SK-N-SH treated with all-trans-retinoic acid at 6 μM for 48 hours (cell line): ENCODE measurements at regions not wholly inside any gene's neighbourhood (a gene's known extent, or its start where the extent isn't known, plus 50 kb on each side); places are given as distances from the start of the nearest gene placed in this dataset.

Source experiments
- ATAC-seq: fragments of 200-7000 bp; cut with Tn5 transposase; 3 replicates; pipeline ENCODE4 v1.9.1; 2020; ENCODE audit warnings: mild to moderate bottlenecking, moderate library complexity
- ARNTL ChIP-seq: fragments of 450-650 bp; formaldehyde crosslinking; IDR thresholded peaks from 2 replicates; pipeline ENCODE4 v1.5.0; 2020; ENCODE audit warnings: low read depth, mild to moderate bottlenecking, moderate library complexity, borderline replicate concordance
- BACH2 ChIP-seq: fragments of 250-450 bp; sonication (Bioruptor Pico); IDR thresholded peaks from 2 replicates; pipeline ENCODE4 v1.9.0; 2021; ENCODE audit warnings: mild to moderate bottlenecking, borderline replicate concordance
- CREB5 ChIP-seq: fragments of 250-450 bp; sonication (Bioruptor Pico); IDR thresholded peaks from 2 replicates; pipeline ENCODE4 v1.5.1; 2020; ENCODE audit warnings: low read depth, mild to moderate bottlenecking, moderate library complexity
- CSDC2 ChIP-seq: fragments of 250-450 bp; sonication (Bioruptor Pico); IDR thresholded peaks from 2 replicates; pipeline ENCODE4 v1.5.0; 2020; ENCODE audit warnings: mild to moderate bottlenecking, moderate library complexity
- CSRNP3 ChIP-seq: fragments of 250-450 bp; sonication (Bioruptor Pico); IDR thresholded peaks from 2 replicates; pipeline ENCODE4 v1.5.1; 2021; ENCODE audit warnings: mild to moderate bottlenecking, moderate library complexity
- GLIS3 ChIP-seq: fragments of 250-450 bp; sonication (Bioruptor Pico); IDR thresholded peaks from 2 replicates; pipeline ENCODE4 v1.5.0; 2020; ENCODE audit warnings: mild to moderate bottlenecking, moderate library complexity
- ISL1 ChIP-seq: fragments of 250-450 bp; sonication (Bioruptor Pico); IDR thresholded peaks from 2 replicates; pipeline ENCODE4 v2.1.2; 2022; ENCODE audit warnings: mild to moderate bottlenecking, moderate library complexity
- OSR1 ChIP-seq: fragments of 250-450 bp; sonication (Bioruptor Pico); IDR thresholded peaks from 2 replicates; pipeline ENCODE4 v1.8.0; 2022; ENCODE audit warnings: moderate library complexity, mild to moderate bottlenecking, inconsistent platforms
- PATZ1 ChIP-seq: fragments of 250-450 bp; sonication (Bioruptor Pico); IDR thresholded peaks from 2 replicates; pipeline ENCODE4 v1.8.0; 2020; ENCODE audit warnings: mild to moderate bottlenecking, moderate library complexity, borderline replicate concordance
- POU6F1 ChIP-seq: fragments of 250-450 bp; sonication (Bioruptor Pico); IDR thresholded peaks from 2 replicates; pipeline ENCODE4 v1.8.0; 2021; ENCODE audit warnings: low read depth, mild to moderate bottlenecking, moderate library complexity, borderline replicate concordance
- RARB ChIP-seq: fragments of 250-450 bp; sonication (Bioruptor Pico); IDR thresholded peaks from 2 replicates; pipeline ENCODE4 v1.8.0; 2021; ENCODE audit warnings: mild to moderate bottlenecking, moderate library complexity
- SNAI2 ChIP-seq: fragments of 250-450 bp; sonication (Bioruptor Pico); IDR thresholded peaks from 2 replicates; pipeline ENCODE4 v1.5.0; 2020; ENCODE audit warnings: mild to moderate bottlenecking, moderate library complexity
- TCF4 ChIP-seq: fragments of 250-450 bp; sonication (Bioruptor Pico); IDR thresholded peaks from 2 replicates; pipeline ENCODE4 v1.8.0; 2021; ENCODE audit warnings: mild to moderate bottlenecking, moderate library complexity, borderline replicate concordance
- TOX ChIP-seq: fragments of 250-450 bp; sonication (Bioruptor Pico); IDR thresholded peaks from 2 replicates; pipeline ENCODE4 v1.8.0; 2021; ENCODE audit warnings: mild to moderate bottlenecking, moderate library complexity, borderline replicate concordance
- TSHZ2 ChIP-seq: fragments of 250-450 bp; sonication (Bioruptor Pico); IDR thresholded peaks from 2 replicates; pipeline ENCODE4 v1.5.0; 2020; ENCODE audit warnings: mild to moderate bottlenecking, moderate library complexity
- ZFP3 ChIP-seq: fragments of 250-450 bp; sonication (Bioruptor Pico); IDR thresholded peaks from 2 replicates; pipeline ENCODE4 v1.5.0; 2020; ENCODE audit warnings: mild to moderate bottlenecking, moderate library complexity
- ZNF565 ChIP-seq: fragments of 450-650 bp; formaldehyde crosslinking; conservative IDR thresholded peaks from 2 replicates; pipeline ENCODE4 v1.5.0; 2020; ENCODE audit warnings: low read depth, mild to moderate bottlenecking, moderate library complexity
- ZNF70 ChIP-seq: fragments of 450-650 bp; formaldehyde crosslinking; IDR thresholded peaks from 2 replicates; pipeline ENCODE4 v1.5.0; 2020; ENCODE audit warnings: mild to moderate bottlenecking, moderate library complexity
- ZNF8 ChIP-seq: fragments of 450-650 bp; formaldehyde crosslinking; IDR thresholded peaks from 2 replicates; pipeline ENCODE4 v1.5.0; 2020; ENCODE audit warnings: mild to moderate bottlenecking, moderate library complexity

GRCh38 chr19:29093553-29093908, 119.4 kb downstream of the UQCRFS1 start:
- no peak for TF ChIP-seq POU6F1 (CRISPR knock-in tag)
- TF ChIP-seq OSR1 (CRISPR knock-in tag): no peak
- TF ChIP-seq CREB5: no peak
- no peak for TF ChIP-seq PATZ1 (CRISPR knock-in tag)
- TF ChIP-seq GLIS3: no peak
- TF ChIP-seq BACH2 (CRISPR knock-in tag): no peak
- TF ChIP-seq ISL1 (CRISPR knock-in tag): no peak
- TF ChIP-seq ZNF8 (CRISPR knock-in tag): no peak
- TF ChIP-seq CSRNP3: no peak
- no peak for TF ChIP-seq ZNF565 (CRISPR knock-in tag)
- TF ChIP-seq ARNTL (CRISPR knock-in tag): no peak
- no peak for TF ChIP-seq ZNF70
- no peak for TF ChIP-seq TSHZ2 (CRISPR knock-in tag)
- no peak for TF ChIP-seq ZFP3
- TF ChIP-seq CSDC2: no peak
- TF ChIP-seq TOX (CRISPR knock-in tag): no peak
- no peak for TF ChIP-seq RARB (CRISPR knock-in tag)
- no peak for TF ChIP-seq SNAI2
- no peak for TF ChIP-seq TCF4 (CRISPR knock-in tag)
- no peak for ATAC-seq

- ATAC-seq: no peak
- no peak for TF ChIP-seq ARNTL (CRISPR knock-in tag)
These were observed 120.0 kb downstream of the UQCRFS1 start for GRCh38 chr19:29092712-29093552.

- TF ChIP-seq PATZ1 (CRISPR knock-in tag) (no peak), CREB5 (no peak), TOX (CRISPR knock-in tag) (no peak), TSHZ2 (CRISPR knock-in tag) (no peak)
- no peak for ATAC-seq
These were observed 122.0 kb downstream of the UQCRFS1 start for GRCh38 chr19:29090783-29091526.
